Psoas muscle (tissue), 7 donors: ENCODE measurements at regions not wholly inside any gene's neighbourhood (a gene's known extent, or its start where the extent isn't known, plus 50 kb on each side); places are given as distances from the start of the nearest gene placed in this dataset.

Experiments
- ATAC-seq, 4 donors: fragments of 200-7000 bp; cut with Tn5 transposase; one replicate each; pipeline ENCODE4 v1.9.1; 2020; ENCODE audit warnings: moderate library complexity in 3 of 4, mild to moderate bottlenecking in 2 of 4
- DNase-seq, 2 donors: peaks; one replicate each; pipeline ENCODE4 v3.0.0-alpha.2; 2020
- H3K27ac ChIP-seq: fragments of 200-600 bp; one replicate; pipeline ENCODE4 v1.8.0; 2022
- H3K27me3 ChIP-seq, 3 donors: fragments of 200-600 bp in 1 of 3; one replicate each; pipeline versions ENCODE4 v1.6.1 to v1.8.0; 2013 to 2022; ENCODE audit warnings: low read length in 2 of 3, mild to moderate bottlenecking in 2 of 3, moderate library complexity in 1 of 3; ENCODE audit not compliant: insufficient read depth in 3 of 3
- H3K36me3 ChIP-seq, 2 donors: fragments of 200-600 bp in 1 of 2; one replicate each; pipeline versions ENCODE4 v1.6.1 to v1.8.0; 2013 to 2022; ENCODE audit warnings: low read depth in 1 of 2, mild to moderate bottlenecking in 1 of 2, moderate library complexity in 1 of 2; ENCODE audit not compliant: insufficient read depth in 1 of 2
- H3K4me1 ChIP-seq: fragments of 200-600 bp; one replicate; pipeline ENCODE4 v1.8.0; 2022
- H3K4me3 ChIP-seq: fragments of 200-600 bp; one replicate; pipeline ENCODE4 v1.8.0; 2022; ENCODE audit warnings: mild to moderate bottlenecking
- H3K9me3 ChIP-seq: fragments of 200-600 bp; one replicate; pipeline ENCODE4 v1.8.0; 2022
- CTCF ChIP-seq: fragments of 200-600 bp; IDR thresholded peaks from one replicate; pipeline ENCODE4 v1.8.0; 2022; ENCODE audit warnings: antibody characterized with exemption
- WGBS, 3 donors: extraction: QIAGEN DNeasy Blood & Tissue Kit; methylation state at CpG; one replicate each; pipeline versions ENCODE4 v1.1.6 to v1.1.7; 2013; 5-methylcytosine and 5-hydroxymethylcytosine counted together
- intact Hi-C, 2 donors: fragments of 100-400 bp; cut with DNase I; formaldehyde crosslinking; loops; one replicate each; pipeline versions ENCODE4 v1.11.0 to v1.14.2; 2022
- donor health status: healthy with polysubstance abuse.
- donor health status: DM: no; HTN: no; CAD: no; lungs with moderate emphysema.
- donor health status: Bipolar disorder and iron deficiency.
- donor health status: healthy.
- donor health status: DM: yes; HTN: yes; CAD: no.
- donor health status: DM: no; HTN: no; CAD: no.
- donor health status: DM: yes; HTN: yes; CAD: no.

- WGBS, 3 donors, result 78 to 86% (median 85%) methylated on average over 1 of the region's 1 CpG
- no peak overlapping the region for H3K4me3 ChIP-seq
- no peaks in the 10 kb centered on the region for H3K36me3 ChIP-seq
- TF ChIP-seq CTCF, result no peak
- H3K27me3 ChIP-seq, result no peaks in the 10 kb centered on the region
- peaks cover 3% of the 10 kb centered on the region for H3K9me3 ChIP-seq
- DNase-seq (no peak), ATAC-seq (no peak)
- no peak overlapping the region for H3K27ac ChIP-seq
- no peaks in the 10 kb centered on the region for H3K4me1 ChIP-seq
- intact Hi-C loops, result no loop called here
These were observed 428.6 kb downstream of the PSAT1 start for GRCh38 chr9:78725503-78725902.

- TF ChIP-seq CTCF, result no peak
- DNase-seq (no peak), ATAC-seq (no peak)
- intact Hi-C loops, result no loop called here
- WGBS, 3 donors, result 87 to 90% (median 88%) methylated on average over 5 of the region's 5 CpGs
- no peaks in the 10 kb centered on the region for H3K27me3 ChIP-seq
- H3K27ac ChIP-seq, result no peak overlapping the region
- no peaks in the 10 kb centered on the region for H3K4me1 ChIP-seq
- no peaks in the 10 kb centered on the region for H3K36me3 ChIP-seq
- H3K4me3 ChIP-seq, result no peak overlapping the region
- peaks cover 4% of the 10 kb centered on the region for H3K9me3 ChIP-seq
These were observed 448.4 kb downstream of the PSAT1 start for GRCh38 chr9:78745331-78745730.

GRCh38 chr9:78746010-78746409, 449.1 kb downstream of the PSAT1 start:
- H3K27ac ChIP-seq, result no peak overlapping the region
- no peaks in the 10 kb centered on the region for H3K4me1 ChIP-seq
- TF ChIP-seq CTCF, result no peak
- WGBS, 3 donors, result 42 to 48% (median 44%) methylated on average over 3 of the region's 3 CpGs
- no peak overlapping the region for H3K4me3 ChIP-seq
- H3K36me3 ChIP-seq, result no peaks in the 10 kb centered on the region
- peaks cover 4% of the 10 kb centered on the region for H3K9me3 ChIP-seq
- intact Hi-C loops, result no loop called here
- DNase-seq, result no peak
- ATAC-seq, result no peak
- H3K27me3 ChIP-seq, result no peaks in the 10 kb centered on the region

- no peaks in the 10 kb centered on the region for H3K36me3 ChIP-seq
These were observed 456.1 kb downstream of the PSAT1 start for GRCh38 chr9:78753039-78753438.

More at GRCh38 chr9:78753039-78753438, 456.1 kb downstream of the PSAT1 start:
- no peak overlapping the region for H3K4me3 ChIP-seq
- TF ChIP-seq CTCF, result no peak
- DNase-seq, result no peak
- no peaks in the 10 kb centered on the region for H3K27me3 ChIP-seq
- H3K27ac ChIP-seq, result no peak overlapping the region
- H3K4me1 ChIP-seq, result no peaks in the 10 kb centered on the region
- intact Hi-C loops, result no loop called here
- ATAC-seq, result no peak
- peaks cover 4% of the 10 kb centered on the region for H3K9me3 ChIP-seq
